GM21367 (cell line): ENCODE measurements at regions not wholly inside any gene's neighbourhood (a gene's known extent, or its start where the extent isn't known, plus 50 kb on each side); places are given as distances from the start of the nearest gene placed in this dataset.

Experiments used
- ATAC-seq: cut with Tn5 transposase; IDR thresholded peaks from one replicate; pipeline ENCODE4 v1.9.1; 2021; ENCODE audit not compliant: unreplicated experiment

GRCh38 chr13:79678100-79678499 is 197.1 kb downstream of the NDFIP2 start:
- ATAC-seq = no peak

- ATAC-seq = no peak
These were observed 195.1 kb downstream of the NDFIP2 start for GRCh38 chr13:79675931-79676660.

GRCh38 chr13:79674765-79675515 is 194.0 kb downstream of the NDFIP2 start:
- ATAC-seq = no peak

GRCh38 chr13:79673993-79674377 is 193.0 kb downstream of the NDFIP2 start:
- ATAC-seq = no peak

GRCh38 chr13:79673310-79673992 is 192.5 kb downstream of the NDFIP2 start:
- ATAC-seq = no peak

GRCh38 chr13:79671420-79671819 is 190.5 kb downstream of the NDFIP2 start:
- no peak for ATAC-seq

- ATAC-seq = no peak
These were observed 187.3 kb downstream of the NDFIP2 start for GRCh38 chr13:79668201-79668752.

GRCh38 chr13:79667771-79668170 is 186.8 kb downstream of the NDFIP2 start:
- no peak for ATAC-seq

- ATAC-seq = no peak
These were observed 183.2 kb downstream of the NDFIP2 start for GRCh38 chr13:79663977-79664636.

GRCh38 chr13:79663435-79663834 is 182.5 kb downstream of the NDFIP2 start:
- ATAC-seq = no peak

- no peak for ATAC-seq
These were observed 181.9 kb downstream of the NDFIP2 start for GRCh38 chr13:79662882-79663281.

- peak; percentile 56 for ATAC-seq
These were observed 179.4 kb downstream of the NDFIP2 start for GRCh38 chr13:79660361-79660760.

- ATAC-seq = no peak
These were observed 178.2 kb downstream of the NDFIP2 start for GRCh38 chr13:79659121-79659521.

GRCh38 chr13:79658333-79658975 is 177.5 kb downstream of the NDFIP2 start:
- no peak for ATAC-seq

GRCh38 chr13:79655509-79655908 is 174.6 kb downstream of the NDFIP2 start:
- ATAC-seq = no peak

- ATAC-seq = no peak
These were observed 173.6 kb downstream of the NDFIP2 start for GRCh38 chr13:79654520-79654919.

GRCh38 chr13:79650688-79651087 is 169.7 kb downstream of the NDFIP2 start:
- ATAC-seq = no peak

- ATAC-seq = no peak
These were observed 167.2 kb downstream of the NDFIP2 start for GRCh38 chr13:79648191-79648590.

- ATAC-seq = no peak
These were observed 166.6 kb downstream of the NDFIP2 start for GRCh38 chr13:79647533-79647932.

GRCh38 chr13:79646880-79647279 is 165.9 kb downstream of the NDFIP2 start:
- ATAC-seq = no peak

- ATAC-seq = no peak
These were observed 164.6 kb downstream of the NDFIP2 start for GRCh38 chr13:79645569-79645968.
